ENCODE measurements at regions not wholly inside any gene's neighbourhood (a gene's known extent, or its start where the extent isn't known, plus 50 kb on each side); places are given as distances from the start of the nearest gene placed in this dataset.

DNA sequence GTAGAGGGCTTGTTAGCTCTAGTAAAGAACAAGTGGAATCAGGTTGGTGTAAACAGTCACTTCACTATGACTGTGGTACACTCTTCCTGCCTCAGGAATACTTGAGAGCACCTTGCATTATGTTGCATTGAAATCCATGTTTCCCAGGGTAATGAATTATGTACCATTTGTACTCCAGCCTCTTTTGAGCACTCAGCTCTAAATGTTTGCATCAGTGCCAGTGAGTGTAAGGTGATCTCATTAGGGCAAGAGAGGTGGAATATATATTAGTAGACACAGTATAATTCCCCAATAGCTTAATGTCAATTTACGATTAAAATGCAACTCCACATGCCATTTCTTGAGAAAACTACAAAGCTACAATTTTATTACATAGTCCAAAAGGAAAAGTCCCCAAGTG, 319.6 kb upstream of the POU3F2 start:
- TF ChIP-seq, protein P1, sequence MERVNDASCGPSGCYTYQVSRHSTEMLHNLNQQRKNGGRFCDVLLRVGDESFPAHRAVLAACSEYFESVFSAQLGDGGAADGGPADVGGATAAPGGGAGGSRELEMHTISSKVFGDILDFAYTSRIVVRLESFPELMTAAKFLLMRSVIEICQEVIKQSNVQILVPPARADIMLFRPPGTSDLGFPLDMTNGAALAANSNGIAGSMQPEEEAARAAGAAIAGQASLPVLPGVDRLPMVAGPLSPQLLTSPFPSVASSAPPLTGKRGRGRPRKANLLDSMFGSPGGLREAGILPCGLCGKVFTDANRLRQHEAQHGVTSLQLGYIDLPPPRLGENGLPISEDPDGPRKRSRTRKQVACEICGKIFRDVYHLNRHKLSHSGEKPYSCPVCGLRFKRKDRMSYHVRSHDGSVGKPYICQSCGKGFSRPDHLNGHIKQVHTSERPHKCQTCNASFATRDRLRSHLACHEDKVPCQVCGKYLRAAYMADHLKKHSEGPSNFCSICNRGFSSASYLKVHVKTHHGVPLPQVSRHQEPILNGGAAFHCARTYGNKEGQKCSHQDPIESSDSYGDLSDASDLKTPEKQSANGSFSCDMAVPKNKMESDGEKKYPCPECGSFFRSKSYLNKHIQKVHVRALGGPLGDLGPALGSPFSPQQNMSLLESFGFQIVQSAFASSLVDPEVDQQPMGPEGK (CRISPR knock-in tag; IDR thresholded peaks at IDR 0.05; ENCODE audit: borderline replicate concordance) = no peak
- TF ChIP-seq, protein P2, sequence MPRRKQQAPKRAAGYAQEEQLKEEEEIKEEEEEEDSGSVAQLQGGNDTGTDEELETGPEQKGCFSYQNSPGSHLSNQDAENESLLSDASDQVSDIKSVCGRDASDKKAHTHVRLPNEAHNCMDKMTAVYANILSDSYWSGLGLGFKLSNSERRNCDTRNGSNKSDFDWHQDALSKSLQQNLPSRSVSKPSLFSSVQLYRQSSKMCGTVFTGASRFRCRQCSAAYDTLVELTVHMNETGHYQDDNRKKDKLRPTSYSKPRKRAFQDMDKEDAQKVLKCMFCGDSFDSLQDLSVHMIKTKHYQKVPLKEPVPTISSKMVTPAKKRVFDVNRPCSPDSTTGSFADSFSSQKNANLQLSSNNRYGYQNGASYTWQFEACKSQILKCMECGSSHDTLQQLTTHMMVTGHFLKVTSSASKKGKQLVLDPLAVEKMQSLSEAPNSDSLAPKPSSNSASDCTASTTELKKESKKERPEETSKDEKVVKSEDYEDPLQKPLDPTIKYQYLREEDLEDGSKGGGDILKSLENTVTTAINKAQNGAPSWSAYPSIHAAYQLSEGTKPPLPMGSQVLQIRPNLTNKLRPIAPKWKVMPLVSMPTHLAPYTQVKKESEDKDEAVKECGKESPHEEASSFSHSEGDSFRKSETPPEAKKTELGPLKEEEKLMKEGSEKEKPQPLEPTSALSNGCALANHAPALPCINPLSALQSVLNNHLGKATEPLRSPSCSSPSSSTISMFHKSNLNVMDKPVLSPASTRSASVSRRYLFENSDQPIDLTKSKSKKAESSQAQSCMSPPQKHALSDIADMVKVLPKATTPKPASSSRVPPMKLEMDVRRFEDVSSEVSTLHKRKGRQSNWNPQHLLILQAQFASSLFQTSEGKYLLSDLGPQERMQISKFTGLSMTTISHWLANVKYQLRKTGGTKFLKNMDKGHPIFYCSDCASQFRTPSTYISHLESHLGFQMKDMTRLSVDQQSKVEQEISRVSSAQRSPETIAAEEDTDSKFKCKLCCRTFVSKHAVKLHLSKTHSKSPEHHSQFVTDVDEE (CRISPR knock-in tag; IDR thresholded peaks at IDR 0.05) = no peak
- no peak for TF ChIP-seq ZNF70 (CRISPR knock-in tag; IDR thresholded peaks at IDR 0.05)
- TF ChIP-seq, protein P3, sequence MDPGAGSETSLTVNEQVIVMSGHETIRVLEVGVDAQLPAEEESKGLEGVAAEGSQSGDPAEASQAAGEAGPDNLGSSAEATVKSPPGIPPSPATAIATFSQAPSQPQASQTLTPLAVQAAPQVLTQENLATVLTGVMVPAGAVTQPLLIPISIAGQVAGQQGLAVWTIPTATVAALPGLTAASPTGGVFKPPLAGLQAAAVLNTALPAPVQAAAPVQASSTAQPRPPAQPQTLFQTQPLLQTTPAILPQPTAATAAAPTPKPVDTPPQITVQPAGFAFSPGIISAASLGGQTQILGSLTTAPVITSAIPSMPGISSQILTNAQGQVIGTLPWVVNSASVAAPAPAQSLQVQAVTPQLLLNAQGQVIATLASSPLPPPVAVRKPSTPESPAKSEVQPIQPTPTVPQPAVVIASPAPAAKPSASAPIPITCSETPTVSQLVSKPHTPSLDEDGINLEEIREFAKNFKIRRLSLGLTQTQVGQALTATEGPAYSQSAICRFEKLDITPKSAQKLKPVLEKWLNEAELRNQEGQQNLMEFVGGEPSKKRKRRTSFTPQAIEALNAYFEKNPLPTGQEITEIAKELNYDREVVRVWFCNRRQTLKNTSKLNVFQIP (CRISPR knock-in tag; IDR thresholded peaks at IDR 0.05; ENCODE audit: borderline replicate concordance, low read depth) = no peak
- TF ChIP-seq ARNTL (CRISPR knock-in tag; IDR thresholded peaks at IDR 0.05; ENCODE audit: borderline replicate concordance, low read depth) = no peak
- TF ChIP-seq GLIS3 (CRISPR knock-in tag; IDR thresholded peaks at IDR 0.05) = no peak
- no peak for TF ChIP-seq PPARA (CRISPR knock-in tag; IDR thresholded peaks at IDR 0.05; ENCODE audit: borderline replicate concordance)
- TF ChIP-seq OSR1 (CRISPR knock-in tag; IDR thresholded peaks at IDR 0.05) = no peak
- TF ChIP-seq ZC3H10 (CRISPR knock-in tag; IDR thresholded peaks at IDR 0.05) = no peak

Data from SK-N-SH treated with all-trans-retinoic acid at 6 μM for 48 hours (cell line).